Vagina (tissue), 2 donors: ENCODE measurements at regions not wholly inside any gene's neighbourhood (a gene's known extent, or its start where the extent isn't known, plus 50 kb on each side); places are given as distances from the start of the nearest gene placed in this dataset.

ENCODE experiments used
- CTCF ChIP-seq, 3 experiments: fragments of 450-650 bp in 2 of 3; fragments of 200-600 bp in 1 of 3; sonication (generic) in 1 of 3; IDR thresholded peaks; one replicate each; pipeline ENCODE4 v1.5.1; 2017 to 2019; ENCODE audit warnings: antibody characterized with exemption in 3 of 3, mild to moderate bottlenecking in 2 of 3, moderate library complexity in 2 of 3
- POLR2A ChIP-seq, 2 donors: fragments of 450-650 bp; IDR thresholded peaks; one replicate each; pipeline ENCODE4 v1.6.1; 2017; ENCODE audit warnings: antibody characterized with exemption in 2 of 2, mild to moderate bottlenecking in 2 of 2, moderate library complexity in 2 of 2

- TF ChIP-seq CTCF (IDR thresholded peaks at IDR 0.05) = no peak
- TF ChIP-seq POLR2A (IDR thresholded peaks at IDR 0.05) = no peak
Observed at GRCh38 chr4:165760182-165760581, 112.9 kb upstream of the TLL1 start.
